ENCODE measurements at regions not wholly inside any gene's neighbourhood (a gene's known extent, or its start where the extent isn't known, plus 50 kb on each side); places are given as distances from the start of the nearest gene placed in this dataset.

GRCh38 chr2:95702471-95702870 is 110.7 kb downstream of the TRIM43 start:
- Histone ChIP-seq H3K4ac (replicated peaks; ENCODE audit: insufficient read length, low read depth, low read length) (no peak overlapping the region), H3K9ac (replicated peaks in 1 of 4; ENCODE audit: extremely low read depth in 1 of 4, low read depth in 3 of 4, low read length in 3 of 4) (no peak overlapping the region), H3K36me3 (ENCODE audit: control insufficient read depth in 2 of 4, insufficient read depth in 4 of 4, low read length in 3 of 4) (no peaks in the 10 kb centered on the region), H3K18ac (ENCODE audit: extremely low read depth, low read length) (no peak overlapping the region), H2BK12ac (ENCODE audit: low read depth, low read length) (no peak overlapping the region), H2AFZ (ENCODE audit: low read length) (no peak overlapping the region), H3K79me2 (ENCODE audit: control insufficient read depth in 1 of 2, insufficient read depth in 2 of 2, low read length in 2 of 2) (no peaks in the 10 kb centered on the region), H3K14ac (ENCODE audit: insufficient read length) (no peak overlapping the region), H3K27me3 (replicated peaks in 1 of 4; ENCODE audit: control insufficient read depth in 3 of 4, extremely low read depth in 1 of 4, insufficient read depth in 3 of 4, low read length in 3 of 4) (no peaks in the 10 kb centered on the region), H4K5ac (ENCODE audit: insufficient read length, low read depth, low read length) (no peak overlapping the region), H3K23me2 (ENCODE audit: low read depth, low read length) (no peaks in the 10 kb centered on the region), H2BK20ac (ENCODE audit: low read length) (no peak overlapping the region), H4K20me1 (replicated peaks in 1 of 2; ENCODE audit: control insufficient read depth in 1 of 2, insufficient read depth in 2 of 2, low read length in 2 of 2) (no peaks in the 10 kb centered on the region), H3K56ac (replicated peaks; ENCODE audit: insufficient read length, low read depth, low read length) (no peak overlapping the region), H2BK15ac (ENCODE audit: low read length) (no peak overlapping the region), H2AK5ac (ENCODE audit: low read depth, low read length) (no peak overlapping the region), H4K91ac (replicated peaks; ENCODE audit: insufficient read length, low read length) (no peak overlapping the region), H3K79me1 (ENCODE audit: low read depth, low read length) (no peaks in the 10 kb centered on the region), H3K4me3 (ENCODE audit: extremely low read depth in 1 of 4, insufficient read depth in 2 of 4, low read depth in 3 of 4, low read length in 4 of 4) (no peak overlapping the region), H2BK120ac (replicated peaks; ENCODE audit: low read depth, low read length) (no peak overlapping the region), H3K27ac (ENCODE audit: low read depth, low read length) (no peak overlapping the region), H3K9me3 (ENCODE audit: insufficient read depth in 2 of 2, low read depth in 1 of 2, low read length in 1 of 2) (peaks cover 51 to 76% of the 10 kb centered on the region in 2 experiments), H4K8ac (ENCODE audit: extremely low read depth, insufficient read depth, low read length) (no peak overlapping the region), H2BK5ac (ENCODE audit: low read depth, low read length) (no peak overlapping the region), H3K4me2 (ENCODE audit: insufficient read depth in 1 of 2, low read depth in 2 of 2, low read length in 2 of 2) (no peak overlapping the region), H3K4me1 (replicated peaks in 1 of 4; ENCODE audit: control insufficient read depth in 3 of 4, insufficient read depth in 4 of 4, low read length in 3 of 4) (no peaks in the 10 kb centered on the region; a peak in 1 of 7 replicates), H3K23ac (ENCODE audit: insufficient read length) (no peak overlapping the region)
- DNase-seq (ENCODE audit: low read depth in 1 of 2, low spot score in 2 of 2) (no peak), FAIRE-seq (no peak)
- ChIA-PET CTCF (ENCODE audit: partially characterized antibody) (no interaction called here), POLR2A (ENCODE audit: partially characterized antibody) (no interaction called here)
- 77% methylated on average over 7 of the region's 7 CpGs; no CpG with 5 or more reads in 1 of the 2 experiments for WGBS, 2 experiments (ENCODE audit: extremely low coverage in 1 of 2, insufficient coverage in 1 of 2, insufficient read length in 1 of 2, insufficient replicate concordance in 2 of 2, low coverage in 1 of 2, low lambda C conversion rate in 2 of 2, missing lambda C conversion rate in 1 of 2)
- no peak for TF ChIP-seq SP4 (IDR thresholded peaks at IDR 0.05; ENCODE audit: low read length)
- no peak for TF ChIP-seq CREB1 (IDR thresholded peaks at IDR 0.05)
- no peak for TF ChIP-seq EP300 (IDR thresholded peaks at IDR 0.05; ENCODE audit: borderline replicate concordance in 1 of 2, low read depth in 2 of 2, low read length in 2 of 2)
- TF ChIP-seq ZNF274 (IDR thresholded peaks at IDR 0.05; ENCODE audit: borderline replicate concordance, extremely low read depth, low read length): no peak
- TF ChIP-seq SP2 (IDR thresholded peaks at IDR 0.05; ENCODE audit: low read length): no peak
- TF ChIP-seq RAD21 (IDR thresholded peaks at IDR 0.05 in 1 of 2, conservative IDR thresholded peaks at IDR 0.05 in 1 of 2; ENCODE audit: low read depth in 2 of 2, low read length in 2 of 2): no peak
- TF ChIP-seq TCF12 (IDR thresholded peaks at IDR 0.05; ENCODE audit: low read depth, low read length): no peak
- no peak for TF ChIP-seq TEAD4 (IDR thresholded peaks at IDR 0.05; ENCODE audit: low read depth, low read length)
- no peak for TF ChIP-seq POLR2AphosphoS5 (IDR thresholded peaks at IDR 0.05; ENCODE audit: low read depth, low read length)
- TF ChIP-seq CEBPB (IDR thresholded peaks at IDR 0.05; ENCODE audit: low read depth, low read length): no peak
- no peak for TF ChIP-seq TAF7 (optimal IDR thresholded peaks at IDR 0.05; ENCODE audit: borderline replicate concordance, low read depth, low read length)
- no peak for TF ChIP-seq CTCF (IDR thresholded peaks at IDR 0.05; ENCODE audit: control extremely low read depth in 1 of 3, insufficient read depth in 1 of 3, low read depth in 1 of 3, low read length in 3 of 3)
- no peak for TF ChIP-seq JUND (IDR thresholded peaks at IDR 0.05; ENCODE audit: low read length)
- no peak for TF ChIP-seq RBBP5 (IDR thresholded peaks at IDR 0.05; ENCODE audit: borderline replicate concordance, low read depth, low read length)

Data from H1 (cell line).